GM19467 (cell line): ENCODE measurements at regions not wholly inside any gene's neighbourhood (a gene's known extent, or its start where the extent isn't known, plus 50 kb on each side); places are given as distances from the start of the nearest gene placed in this dataset.

Source experiments
- ATAC-seq: cut with Tn5 transposase; IDR thresholded peaks from one replicate; pipeline ENCODE4 v1.9.1; 2021; ENCODE audit warnings: mild to moderate bottlenecking, moderate library complexity; ENCODE audit not compliant: unreplicated experiment

GRCh38 chr2:103264058-103264768, 502.4 kb downstream of the TMEM182 start:
- ATAC-seq, result no peak

GRCh38 chr2:103265521-103265920, 503.7 kb downstream of the TMEM182 start:
- no peak for ATAC-seq

GRCh38 chr2:103268841-103269498, 507.1 kb downstream of the TMEM182 start:
- ATAC-seq, result no peak

GRCh38 chr2:103276869-103277268, 515.0 kb downstream of the TMEM182 start:
- ATAC-seq, result peak; percentile 72

- ATAC-seq, result no peak
Measured at GRCh38 chr2:103284750-103285149, 522.9 kb downstream of the TMEM182 start.

GRCh38 chr2:103285354-103285753, 523.5 kb downstream of the TMEM182 start:
- ATAC-seq, result no peak

- ATAC-seq, result no peak
Measured at GRCh38 chr2:103287746-103288145, 525.9 kb downstream of the TMEM182 start.

- ATAC-seq, result no peak
Measured at GRCh38 chr2:103288696-103289095, 526.9 kb downstream of the TMEM182 start.

GRCh38 chr2:103289105-103289725, 527.4 kb downstream of the TMEM182 start:
- ATAC-seq, result no peak

- ATAC-seq, result no peak
Measured at GRCh38 chr2:103292573-103292972, 530.7 kb downstream of the TMEM182 start.

- no peak for ATAC-seq
Measured at GRCh38 chr2:103293067-103293741, 531.4 kb downstream of the TMEM182 start.

GRCh38 chr2:103293742-103294077, 531.9 kb downstream of the TMEM182 start:
- ATAC-seq, result no peak

- no peak for ATAC-seq
Measured at GRCh38 chr2:103294420-103294819, 532.6 kb downstream of the TMEM182 start.

- ATAC-seq, result no peak
Measured at GRCh38 chr2:103295591-103295990, 533.8 kb downstream of the TMEM182 start.

- ATAC-seq, result no peak
Measured at GRCh38 chr2:103324671-103325070, 562.8 kb downstream of the TMEM182 start.

GRCh38 chr2:103327386-103327785, 565.6 kb downstream of the TMEM182 start:
- no peak for ATAC-seq

GRCh38 chr2:103327966-103328365, 566.1 kb downstream of the TMEM182 start:
- no peak for ATAC-seq

GRCh38 chr2:103335403-103335802, 573.6 kb downstream of the TMEM182 start:
- no peak for ATAC-seq

- ATAC-seq, result no peak
Measured at GRCh38 chr2:103338819-103339218, 577.0 kb downstream of the TMEM182 start.

GRCh38 chr2:103346780-103347179, 584.9 kb downstream of the TMEM182 start:
- no peak for ATAC-seq

GRCh38 chr2:103353774-103354173, 591.9 kb downstream of the TMEM182 start:
- no peak for ATAC-seq

GRCh38 chr2:103355287-103355686, 593.5 kb downstream of the TMEM182 start:
- no peak for ATAC-seq
